HepG2 (cell line): ENCODE measurements at regions not wholly inside any gene's neighbourhood (a gene's known extent, or its start where the extent isn't known, plus 50 kb on each side); places are given as distances from the start of the nearest gene placed in this dataset.

ENCODE experiments used
- CCDC6 ChIP-seq: sonication (generic); formaldehyde crosslinking; IDR thresholded peaks from 2 replicates; pipeline ENCODE4 v1.8.1; 2022; ENCODE audit warnings: mild to moderate bottlenecking, missing genetic modification reagents, moderate library complexity
- IRF2 ChIP-seq: IDR thresholded peaks from 2 replicates; pipeline ENCODE4 v1.6.1; 2018; ENCODE audit warnings: missing genetic modification reagents, missing compliant biosample characterization
- MXD4 ChIP-seq: IDR thresholded peaks from 2 replicates; pipeline ENCODE4 v1.6.1; 2016; ENCODE audit warnings: mild to moderate bottlenecking, missing biosample characterization, missing genetic modification reagents
- PLRG1 ChIP-seq: fragments of 450-650 bp; conservative IDR thresholded peaks from 2 replicates; pipeline ENCODE4 v1.6.1; 2016
- REPIN1 ChIP-seq: sonication (generic); formaldehyde crosslinking; IDR thresholded peaks from 2 replicates; pipeline ENCODE4 v1.8.0; 2022; ENCODE audit warnings: missing genetic modification reagents, low read depth, mild to moderate bottlenecking, borderline replicate concordance
- RORA ChIP-seq: sonication (generic); formaldehyde crosslinking; IDR thresholded peaks from 2 replicates; pipeline ENCODE4 v1.5.0; 2020; ENCODE audit warnings: mild to moderate bottlenecking, missing genetic modification reagents, moderate library complexity
- RXRB ChIP-seq: IDR thresholded peaks from 2 replicates; pipeline ENCODE4 v1.6.1; 2016; ENCODE audit warnings: borderline replicate concordance, missing genetic modification reagents, missing compliant biosample characterization
- SATB2 ChIP-seq: sonication (generic); formaldehyde crosslinking; IDR thresholded peaks from 2 replicates; pipeline ENCODE4 v1.5.0; 2020; ENCODE audit warnings: missing genetic modification reagents
- SMYD3 ChIP-seq: sonication (generic); formaldehyde crosslinking; IDR thresholded peaks from 2 replicates; pipeline ENCODE4 v1.8.1; 2023; ENCODE audit warnings: mild to moderate bottlenecking, missing genetic modification reagents
- SRSF4 ChIP-seq: fragments of 200-400 bp; formaldehyde crosslinking; IDR thresholded peaks from one replicate; pipeline ENCODE4 v1.6.1; 2018; ENCODE audit warnings: mild to moderate bottlenecking, low read depth, low read length, moderate library complexity; ENCODE audit not compliant: poor library complexity, severe bottlenecking
- TBX3 ChIP-seq: fragments of 450-650 bp; IDR thresholded peaks from 2 replicates; pipeline ENCODE4 v1.6.1; 2017; ENCODE audit warnings: antibody characterized with exemption, mild to moderate bottlenecking, inconsistent platforms, borderline replicate concordance
- TGIF2 ChIP-seq: IDR thresholded peaks from 2 replicates; pipeline ENCODE4 v1.6.1; 2016; ENCODE audit warnings: control low read depth, missing compliant biosample characterization
- ZBTB8A ChIP-seq: sonication (generic); formaldehyde crosslinking; IDR thresholded peaks from 2 replicates; pipeline ENCODE4 v1.4.0; 2020; ENCODE audit warnings: mild to moderate bottlenecking, low read depth, missing genetic modification reagents, borderline replicate concordance
- ZMAT5 ChIP-seq: sonication (generic); formaldehyde crosslinking; IDR thresholded peaks from 2 replicates; pipeline ENCODE4 v1.5.0; 2020; ENCODE audit warnings: mild to moderate bottlenecking, low read depth, missing genetic modification reagents, borderline replicate concordance
- ZNF136 ChIP-seq: sonication (generic); formaldehyde crosslinking; IDR thresholded peaks from 2 replicates; pipeline ENCODE4 v1.8.1; 2022; ENCODE audit warnings: low read depth, mild to moderate bottlenecking, moderate library complexity, missing genetic modification reagents
- ZNF235 ChIP-seq: sonication (generic); formaldehyde crosslinking; IDR thresholded peaks from 2 replicates; pipeline ENCODE4 v1.8.1; 2023; ENCODE audit warnings: mild to moderate bottlenecking, missing genetic modification reagents, borderline replicate concordance
- ZNF577 ChIP-seq: sonication (generic); formaldehyde crosslinking; IDR thresholded peaks from 2 replicates; pipeline ENCODE4 v1.4.0; 2020; ENCODE audit warnings: mild to moderate bottlenecking, low read depth, missing genetic modification reagents, borderline replicate concordance
- ZNF616 ChIP-seq: sonication (generic); formaldehyde crosslinking; IDR thresholded peaks from 2 replicates; pipeline ENCODE4 v1.5.0; 2020; ENCODE audit warnings: low read depth, mild to moderate bottlenecking, missing genetic modification reagents
- ZNF619 ChIP-seq: sonication (generic); formaldehyde crosslinking; IDR thresholded peaks from 2 replicates; pipeline ENCODE4 v1.4.0; 2020; ENCODE audit warnings: mild to moderate bottlenecking, missing genetic modification reagents
- ZNF83 ChIP-seq: sonication (generic); formaldehyde crosslinking; IDR thresholded peaks from 2 replicates; pipeline ENCODE4 v1.4.0; 2020; ENCODE audit warnings: missing genetic modification reagents, mild to moderate bottlenecking, borderline replicate concordance
- TF ChIP-seq, protein P1 (sequence below): sonication (generic); formaldehyde crosslinking; IDR thresholded peaks from 2 replicates; pipeline ENCODE4 v1.5.1; 2020; ENCODE audit warnings: mild to moderate bottlenecking, missing genetic modification reagents
- TF ChIP-seq, protein P2 (sequence below): sonication (generic); formaldehyde crosslinking; IDR thresholded peaks from 2 replicates; pipeline ENCODE4 v1.4.0; 2020; ENCODE audit warnings: missing genetic modification reagents, mild to moderate bottlenecking, borderline replicate concordance
- TF ChIP-seq, protein P3 (sequence below): sonication (generic); formaldehyde crosslinking; IDR thresholded peaks from 2 replicates; pipeline ENCODE4 v1.8.1; 2023; ENCODE audit warnings: mild to moderate bottlenecking, moderate library complexity, missing genetic modification reagents

DNA sequence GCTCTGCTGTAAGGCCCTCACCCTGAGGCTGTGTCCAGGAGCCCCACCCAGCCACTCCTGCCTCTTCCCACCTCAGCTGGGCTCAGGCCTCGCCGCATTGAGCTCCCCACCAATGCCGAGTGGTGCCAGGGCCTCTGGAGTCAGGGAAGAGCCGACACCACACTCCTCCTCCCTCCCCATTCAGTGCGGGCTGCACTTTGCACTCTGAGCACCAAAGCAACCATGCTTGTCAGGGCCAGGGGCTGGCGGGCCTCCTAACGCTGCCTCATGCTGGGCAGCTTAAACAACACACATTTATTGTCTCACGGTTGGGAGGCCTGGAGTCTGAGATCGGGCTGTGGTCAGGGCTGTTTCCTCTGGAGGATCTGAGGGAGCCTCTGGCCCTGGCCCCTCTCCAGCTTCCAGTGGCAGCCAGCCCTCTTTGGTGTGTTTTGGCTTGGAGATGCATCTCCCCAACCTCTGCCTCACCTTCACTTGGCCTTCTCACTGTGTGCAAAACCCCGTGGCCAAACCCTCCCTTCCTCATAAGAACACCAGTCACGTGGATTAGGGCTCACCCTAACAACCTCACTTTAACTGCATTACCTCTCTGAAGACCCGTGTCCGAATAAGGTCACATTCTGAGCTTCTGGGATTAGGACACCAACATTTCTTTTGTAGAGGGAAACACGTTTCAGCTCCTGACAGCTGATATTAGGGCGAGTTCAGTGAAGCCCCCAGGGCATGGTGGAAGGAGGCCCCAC is 157.8 kb downstream of the MED10 start (continued):
- TF ChIP-seq ZNF616 (CRISPR knock-in tag) (no peak), ZBTB8A (CRISPR knock-in tag) (no peak), IRF2 (CRISPR knock-in tag) (peak; percentile 42; the same call in 1 of the 2 replicates), SMYD3 (CRISPR knock-in tag) (no peak), SATB2 (CRISPR knock-in tag) (no peak), ZNF235 (CRISPR knock-in tag) (no peak), ZNF577 (CRISPR knock-in tag) (no peak), MXD4 (CRISPR knock-in tag) (no peak), SRSF4 (no peak), PLRG1 (no peak), CCDC6 (CRISPR knock-in tag) (no peak), REPIN1 (CRISPR knock-in tag) (no peak), ZNF83 (CRISPR knock-in tag) (no peak), RXRB (CRISPR knock-in tag) (no peak), RORA (no peak), TBX3 (no peak), ZNF136 (no peak), ZNF619 (CRISPR knock-in tag) (no peak), ZMAT5 (CRISPR knock-in tag) (no peak), TGIF2 (CRISPR knock-in tag) (no peak)
- TF ChIP-seq, protein P1, sequence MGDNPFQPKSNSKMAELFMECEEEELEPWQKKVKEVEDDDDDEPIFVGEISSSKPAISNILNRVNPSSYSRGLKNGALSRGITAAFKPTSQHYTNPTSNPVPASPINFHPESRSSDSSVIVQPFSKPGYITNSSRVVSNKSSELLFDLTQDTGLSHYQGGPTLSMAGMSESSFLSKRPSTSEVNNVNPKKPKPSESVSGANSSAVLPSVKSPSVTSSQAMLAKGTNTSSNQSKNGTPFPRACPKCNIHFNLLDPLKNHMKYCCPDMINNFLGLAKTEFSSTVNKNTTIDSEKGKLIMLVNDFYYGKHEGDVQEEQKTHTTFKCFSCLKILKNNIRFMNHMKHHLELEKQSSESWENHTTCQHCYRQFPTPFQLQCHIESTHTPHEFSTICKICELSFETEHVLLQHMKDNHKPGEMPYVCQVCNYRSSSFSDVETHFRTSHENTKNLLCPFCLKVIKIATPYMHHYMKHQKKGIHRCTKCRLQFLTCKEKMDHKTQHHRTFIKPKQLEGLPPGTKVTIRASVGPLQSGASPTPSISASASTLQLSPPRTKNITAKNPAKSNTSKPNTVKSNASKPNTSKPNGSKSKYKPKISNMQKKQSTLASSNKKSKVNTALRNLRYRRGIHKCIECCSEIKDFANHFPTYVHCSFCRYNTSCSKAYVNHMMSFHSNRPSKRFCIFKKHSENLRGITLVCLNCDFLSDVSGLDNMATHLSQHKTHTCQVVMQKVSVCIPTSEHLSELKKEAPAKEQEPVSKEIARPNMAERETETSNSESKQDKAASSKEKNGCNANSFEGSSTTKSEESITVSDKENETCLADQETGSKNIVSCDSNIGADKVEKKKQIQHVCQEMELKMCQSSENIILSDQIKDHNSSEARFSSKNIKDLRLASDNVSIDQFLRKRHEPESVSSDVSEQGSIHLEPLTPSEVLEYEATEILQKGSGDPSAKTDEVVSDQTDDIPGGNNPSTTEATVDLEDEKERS (CRISPR knock-in tag), result 0 out of 2 replicates have a peak, but pooled peaks have one; percentile 39
- TF ChIP-seq, protein P2, sequence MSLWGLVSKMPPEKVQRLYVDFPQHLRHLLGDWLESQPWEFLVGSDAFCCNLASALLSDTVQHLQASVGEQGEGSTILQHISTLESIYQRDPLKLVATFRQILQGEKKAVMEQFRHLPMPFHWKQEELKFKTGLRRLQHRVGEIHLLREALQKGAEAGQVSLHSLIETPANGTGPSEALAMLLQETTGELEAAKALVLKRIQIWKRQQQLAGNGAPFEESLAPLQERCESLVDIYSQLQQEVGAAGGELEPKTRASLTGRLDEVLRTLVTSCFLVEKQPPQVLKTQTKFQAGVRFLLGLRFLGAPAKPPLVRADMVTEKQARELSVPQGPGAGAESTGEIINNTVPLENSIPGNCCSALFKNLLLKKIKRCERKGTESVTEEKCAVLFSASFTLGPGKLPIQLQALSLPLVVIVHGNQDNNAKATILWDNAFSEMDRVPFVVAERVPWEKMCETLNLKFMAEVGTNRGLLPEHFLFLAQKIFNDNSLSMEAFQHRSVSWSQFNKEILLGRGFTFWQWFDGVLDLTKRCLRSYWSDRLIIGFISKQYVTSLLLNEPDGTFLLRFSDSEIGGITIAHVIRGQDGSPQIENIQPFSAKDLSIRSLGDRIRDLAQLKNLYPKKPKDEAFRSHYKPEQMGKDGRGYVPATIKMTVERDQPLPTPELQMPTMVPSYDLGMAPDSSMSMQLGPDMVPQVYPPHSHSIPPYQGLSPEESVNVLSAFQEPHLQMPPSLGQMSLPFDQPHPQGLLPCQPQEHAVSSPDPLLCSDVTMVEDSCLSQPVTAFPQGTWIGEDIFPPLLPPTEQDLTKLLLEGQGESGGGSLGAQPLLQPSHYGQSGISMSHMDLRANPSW (CRISPR knock-in tag), result no peak
- TF ChIP-seq, protein P3, sequence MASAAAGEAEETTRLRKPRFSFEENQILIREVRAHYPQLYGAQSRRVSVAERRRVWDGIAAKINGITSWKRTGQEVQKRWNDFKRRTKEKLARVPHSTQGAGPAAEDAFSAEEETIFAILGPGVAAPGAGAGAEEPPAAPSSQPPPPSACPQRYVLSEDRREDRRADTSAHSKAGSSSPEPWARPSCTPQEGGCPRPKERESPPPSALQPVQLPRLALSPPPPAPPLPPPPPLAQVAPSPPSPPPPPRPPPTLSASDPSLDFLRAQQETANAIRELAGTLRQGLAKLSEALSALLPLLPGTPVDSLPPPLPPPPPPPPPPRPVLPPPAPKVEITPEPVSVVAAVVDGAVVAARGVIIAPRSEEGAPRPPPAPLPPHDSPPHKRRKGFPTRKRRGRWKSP (CRISPR knock-in tag), result no peak
